ENCODE measurements at regions not wholly inside any gene's neighbourhood (a gene's known extent, or its start where the extent isn't known, plus 50 kb on each side); places are given as distances from the start of the nearest gene placed in this dataset.
"Not testable (repeated sequence)": the region's sequence is repeated elsewhere in the genome, so short reads cannot be mapped to it uniquely, and the experiment has no call there.

DNA sequence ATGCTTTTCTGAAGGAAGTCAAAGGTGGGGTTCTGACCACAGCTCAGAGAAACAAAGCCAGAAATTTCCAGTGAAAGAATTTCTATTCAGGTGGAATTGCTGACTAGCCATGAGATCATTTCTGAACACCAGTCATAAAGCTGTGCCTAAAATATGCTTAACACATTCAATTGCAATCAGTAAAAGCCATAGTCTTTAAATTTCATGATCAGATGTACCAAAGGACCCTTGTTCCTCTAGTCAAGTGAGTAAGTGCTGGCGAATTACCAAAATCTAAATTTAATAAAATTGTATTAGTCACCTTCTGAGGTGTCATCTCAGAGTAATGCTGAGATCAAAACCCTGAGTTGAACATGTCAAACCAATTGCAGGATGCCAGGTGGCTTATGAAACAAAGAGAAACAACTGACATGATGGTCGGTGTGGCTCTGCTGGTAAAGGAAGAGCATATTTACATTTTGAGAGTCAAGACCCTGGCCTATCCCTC, 334.2 kb upstream of the CCNH start:
- no peak for DNase-seq (ENCODE audit: low spot score)

DNA sequence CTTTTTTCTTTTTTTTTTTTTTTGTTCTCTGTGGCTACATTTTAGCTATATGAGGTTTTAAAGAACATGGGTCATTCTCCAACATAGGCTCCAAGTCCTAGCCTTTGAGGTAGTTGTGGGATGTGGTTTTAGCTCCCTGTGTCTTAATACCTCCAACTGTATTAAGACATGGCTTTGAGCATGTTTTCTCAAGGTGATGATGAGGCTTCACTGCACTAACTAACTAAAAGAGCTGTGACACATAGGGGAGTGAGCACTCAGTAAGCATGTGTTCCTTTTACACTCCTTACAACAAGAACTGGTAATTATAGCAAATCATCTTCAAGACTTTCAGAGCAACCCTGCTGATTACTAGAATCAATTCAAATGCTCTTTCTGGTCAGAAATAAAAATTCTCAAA, 333.6 kb upstream of the CCNH start:
- DNase-seq (ENCODE audit: low spot score), result no peak

DNA sequence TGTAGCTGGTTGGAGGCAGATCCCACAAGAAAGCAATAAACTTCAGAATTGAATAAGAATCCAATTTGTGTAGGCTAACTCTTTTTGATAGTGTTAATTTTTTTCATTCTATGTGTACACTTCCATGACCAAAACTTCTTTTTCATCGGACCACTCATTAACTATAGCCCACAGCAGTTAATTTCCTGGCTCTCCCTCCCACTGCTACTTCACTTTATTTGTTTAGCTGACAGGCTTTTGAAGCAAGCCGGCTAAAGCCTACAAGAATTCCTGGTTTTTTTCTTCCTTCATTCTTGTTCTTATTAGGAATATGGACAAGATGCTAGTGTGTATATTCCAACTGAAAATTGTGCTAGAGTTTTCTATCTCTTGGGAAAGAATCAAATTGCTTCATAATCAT, 329.2 kb upstream of the CCNH start:
- DNase-seq (ENCODE audit: low spot score), result no peak

DNA sequence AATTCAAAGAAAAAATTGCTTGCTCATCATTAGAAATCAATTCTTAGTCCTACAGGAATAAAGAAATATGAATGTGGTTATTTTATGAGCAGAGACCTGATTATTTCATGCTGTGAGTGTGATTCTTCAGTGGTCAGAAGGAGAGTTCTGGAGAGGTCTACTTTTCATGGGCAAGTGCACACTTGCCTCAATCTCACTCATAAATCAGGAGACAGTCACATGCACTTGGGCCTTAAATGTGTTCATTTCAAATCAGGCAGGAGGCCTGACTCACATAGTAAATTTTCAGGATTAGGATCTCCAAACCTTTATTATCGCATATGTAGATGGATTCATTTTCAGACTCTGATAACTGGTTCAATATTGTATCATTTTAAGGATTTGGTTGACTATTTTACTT, 323.2 kb upstream of the CCNH start:
- no peak for DNase-seq (ENCODE audit: low spot score)

- no peak for DNase-seq (ENCODE audit: low spot score)
Measured at GRCh38 chr5:87733897-87734296, 321.2 kb upstream of the CCNH start.

DNA sequence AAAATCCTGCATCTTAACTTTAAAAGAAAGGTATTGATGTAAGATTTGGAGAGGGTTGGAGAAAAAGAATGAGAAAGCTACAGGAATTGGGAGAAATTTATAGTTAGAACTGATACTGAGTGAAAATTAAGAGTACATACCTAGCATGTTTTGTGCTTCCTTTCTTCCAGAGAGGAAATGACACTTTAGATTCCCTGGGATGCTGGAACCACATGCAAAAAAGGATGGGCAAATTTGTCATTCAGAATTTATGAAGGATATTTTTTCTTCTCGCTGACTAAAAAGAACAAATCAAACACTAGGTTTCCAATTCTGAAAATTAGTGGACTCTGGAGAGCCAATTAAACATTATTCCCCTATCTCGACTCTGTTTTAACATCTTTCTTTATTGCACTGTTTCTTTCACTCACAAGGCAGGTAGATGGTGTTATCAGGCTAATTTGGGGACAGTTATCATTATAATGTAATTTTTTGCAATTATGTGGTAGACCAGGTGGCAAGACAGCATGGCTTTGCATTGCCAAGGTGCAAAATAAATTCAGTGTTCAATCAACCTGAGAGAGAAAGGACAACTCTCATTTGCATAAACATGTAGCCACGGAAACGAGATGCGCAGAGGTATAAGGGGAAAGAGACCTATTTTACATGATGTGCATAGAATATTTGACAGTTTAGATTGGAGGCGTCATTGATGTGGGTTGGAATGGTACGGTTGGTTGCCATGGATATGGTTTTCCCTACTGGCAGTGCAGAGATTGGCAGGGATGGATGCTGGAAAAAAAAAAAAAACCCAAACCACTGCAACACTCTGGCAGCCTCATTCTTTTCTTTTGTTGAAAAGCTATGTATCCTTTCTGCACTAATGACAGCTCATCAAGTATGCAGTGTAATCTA, 320.4 kb upstream of the CCNH start:
- DNase-seq (ENCODE audit: low spot score), result no peak

DNA sequence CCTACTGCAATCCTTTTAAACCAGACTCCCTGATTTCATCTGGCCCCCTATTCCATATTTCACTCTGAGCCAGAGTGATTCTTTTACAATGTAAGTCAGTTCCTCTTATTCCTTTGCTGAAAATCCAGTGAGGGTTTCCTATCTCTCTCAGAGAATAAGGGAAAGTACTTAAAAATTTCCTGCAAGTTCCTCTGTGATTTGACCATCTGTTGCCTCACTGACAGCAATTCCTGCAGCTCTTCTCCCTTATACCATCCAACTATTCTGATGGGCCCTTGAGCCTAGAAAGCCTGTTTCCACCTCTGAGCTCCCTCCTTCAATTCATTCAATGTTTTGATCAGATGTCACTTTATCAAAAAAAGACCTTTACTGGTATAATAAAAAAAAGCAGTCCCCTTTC, 317.1 kb upstream of the CCNH start:
- DNase-seq (ENCODE audit: low spot score), result no peak

DNA sequence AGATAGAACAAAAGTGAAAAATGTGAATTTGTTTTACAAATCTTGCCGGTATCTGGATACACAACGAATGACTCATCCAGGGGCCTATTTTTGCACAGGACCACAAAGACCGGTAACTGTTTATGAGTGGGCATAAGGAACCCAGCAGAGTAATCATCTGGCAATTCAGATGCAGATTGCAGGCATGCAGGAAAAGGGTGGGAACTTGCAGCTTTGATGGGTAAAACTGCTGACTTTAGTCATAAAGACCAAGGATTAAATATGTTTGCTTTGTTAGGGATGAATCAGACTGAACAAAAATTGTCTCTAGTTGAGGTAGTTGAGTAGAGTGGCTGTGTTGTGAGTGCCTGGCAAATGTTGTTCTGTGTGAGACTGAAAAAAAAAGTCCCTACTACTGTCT, 309.6 kb upstream of the CCNH start:
- DNase-seq (ENCODE audit: low spot score), result no peak

- DNase-seq (ENCODE audit: low spot score), result not testable (repeated sequence)
Measured at GRCh38 chr5:87718224-87718925, 305.6 kb upstream of the CCNH start.

DNA sequence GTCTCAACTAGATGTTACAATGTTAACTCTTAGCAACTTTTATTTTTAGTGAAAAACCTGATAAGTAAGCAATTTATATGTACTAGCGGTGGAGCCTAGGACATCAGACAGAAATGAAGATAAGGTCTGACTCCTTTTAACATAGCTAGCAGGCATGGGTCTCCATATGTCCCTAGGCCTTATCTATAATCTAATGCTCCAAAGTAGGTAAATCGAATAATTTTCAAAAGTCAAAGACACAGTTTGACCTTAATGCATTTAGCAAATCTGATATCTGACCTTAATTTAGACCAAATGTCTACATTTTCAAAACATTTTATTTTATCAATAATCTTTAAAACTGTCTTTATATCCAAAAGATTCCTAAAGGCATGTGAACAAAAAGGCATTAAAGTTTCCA, 305.0 kb upstream of the CCNH start:
- no peak for DNase-seq (ENCODE audit: low spot score)

- no peak for DNase-seq (ENCODE audit: low spot score)
Measured at GRCh38 chr5:87705876-87706275, 293.1 kb upstream of the CCNH start.

DNA sequence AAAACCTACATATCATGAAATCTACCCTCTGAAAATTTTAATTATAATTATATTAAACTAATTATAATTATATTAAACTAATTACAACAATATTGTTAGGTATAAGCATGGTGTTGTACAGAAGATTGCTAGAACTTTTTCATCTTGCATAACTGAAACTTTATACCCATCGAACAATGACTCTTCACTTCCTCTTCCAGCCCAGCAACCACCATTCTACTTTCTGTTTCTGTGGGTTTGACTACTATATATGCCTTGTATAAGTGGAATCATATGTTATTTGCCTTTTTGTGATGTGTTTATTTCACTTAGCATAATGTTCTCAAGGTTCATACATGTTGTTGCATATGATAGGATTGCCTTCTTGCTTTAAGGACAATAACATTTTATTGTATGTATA, 274.2 kb upstream of the CCNH start:
- DNase-seq (ENCODE audit: low spot score), result no peak

DNA sequence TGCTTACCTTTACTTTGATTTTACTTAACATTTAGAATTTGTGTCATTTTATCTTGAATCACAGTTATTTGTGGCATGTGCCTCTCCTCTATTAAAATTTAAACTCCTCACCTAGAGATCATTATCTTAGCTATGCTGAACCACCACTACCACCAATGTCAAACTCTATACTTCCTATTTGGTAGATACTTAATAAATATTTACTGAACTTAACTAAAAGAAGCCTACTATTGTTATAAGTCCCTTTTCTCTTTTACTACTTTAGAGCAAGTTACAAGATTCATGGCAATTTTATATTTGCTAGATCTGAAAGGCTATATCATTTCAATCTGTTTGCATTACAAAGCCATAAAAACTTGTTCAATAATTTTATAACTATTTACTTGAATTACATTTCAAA, 273.3 kb upstream of the CCNH start:
- DNase-seq (ENCODE audit: low spot score), result no peak

GRCh38 chr5:87674235-87674634, 261.5 kb upstream of the CCNH start:
- DNase-seq (ENCODE audit: low spot score), result no peak

DNA sequence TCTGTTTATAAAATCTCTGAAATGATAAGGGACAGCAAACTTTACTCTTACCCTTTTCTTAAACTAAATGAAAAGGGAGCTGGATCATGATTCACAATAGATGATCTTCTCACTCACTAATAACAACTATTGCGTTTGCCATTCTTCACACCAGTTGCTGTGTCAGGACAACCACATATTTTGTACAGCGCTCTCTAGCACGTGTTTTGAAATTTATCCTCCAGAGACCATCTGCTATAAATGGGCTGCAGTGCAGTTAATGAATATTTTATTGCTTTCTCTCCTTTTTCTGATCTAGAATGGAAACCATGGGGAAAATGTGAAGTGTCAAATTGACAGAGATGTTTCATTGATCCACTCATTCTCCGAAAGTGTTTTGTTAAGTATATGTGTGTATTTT, 258.4 kb upstream of the CCNH start:
- DNase-seq (ENCODE audit: low spot score), result no peak

DNA sequence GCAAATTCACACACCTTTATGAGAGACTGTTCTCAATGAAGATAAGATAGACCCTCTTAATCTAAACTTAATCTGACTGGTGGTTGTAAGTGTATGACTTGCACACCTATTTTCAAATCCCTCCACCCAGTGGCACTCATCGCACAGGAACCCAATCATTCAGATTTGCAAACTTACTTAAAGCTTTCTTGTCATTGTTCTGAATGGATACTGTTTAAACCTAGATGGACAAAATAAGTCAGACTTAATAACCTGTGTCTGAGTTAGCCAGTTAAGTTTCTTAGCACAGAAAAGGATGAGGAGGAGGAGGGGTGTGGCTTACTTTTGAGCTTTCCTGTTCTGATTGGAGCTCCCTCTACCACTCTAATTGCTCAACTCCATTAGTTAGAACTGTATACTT, 252.4 kb upstream of the CCNH start:
- DNase-seq (ENCODE audit: low spot score), result no peak

DNA sequence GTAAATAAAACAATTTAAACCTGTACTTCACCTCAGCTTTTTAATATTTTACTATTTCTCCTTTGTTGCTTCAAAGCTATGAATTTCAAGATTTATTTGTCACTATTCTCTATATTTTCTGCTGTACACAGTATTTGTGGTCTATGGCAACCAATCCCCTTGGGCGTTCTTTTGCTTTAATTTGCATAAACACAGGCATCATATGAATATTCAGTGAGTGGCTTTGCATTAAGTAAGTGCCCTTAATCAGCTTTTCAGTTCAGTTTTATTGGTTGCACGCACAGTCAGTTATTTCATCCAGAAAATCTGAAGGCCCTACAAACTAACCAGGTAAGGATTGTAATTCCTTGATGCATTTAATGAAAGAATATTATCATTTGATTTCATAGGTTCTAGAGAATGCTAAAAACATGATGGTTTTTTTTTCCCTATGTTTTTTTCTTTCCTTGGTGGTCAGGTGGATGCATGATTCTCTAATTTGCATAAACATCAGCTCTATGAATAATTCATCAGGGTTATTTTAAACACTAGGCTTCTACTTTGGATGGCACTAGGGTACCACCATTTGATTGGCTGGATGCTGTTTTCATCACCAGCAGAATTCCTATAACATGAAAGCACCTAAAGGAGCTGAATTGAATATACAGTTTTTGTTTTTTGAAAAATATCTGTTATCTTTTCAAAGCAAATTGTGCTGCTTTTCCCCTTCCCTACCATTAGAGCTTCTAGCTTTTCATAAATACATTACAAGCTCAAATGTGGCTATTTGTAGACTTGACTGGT, 249.2 kb upstream of the CCNH start:
- no peak for DNase-seq (ENCODE audit: low spot score)

DNA sequence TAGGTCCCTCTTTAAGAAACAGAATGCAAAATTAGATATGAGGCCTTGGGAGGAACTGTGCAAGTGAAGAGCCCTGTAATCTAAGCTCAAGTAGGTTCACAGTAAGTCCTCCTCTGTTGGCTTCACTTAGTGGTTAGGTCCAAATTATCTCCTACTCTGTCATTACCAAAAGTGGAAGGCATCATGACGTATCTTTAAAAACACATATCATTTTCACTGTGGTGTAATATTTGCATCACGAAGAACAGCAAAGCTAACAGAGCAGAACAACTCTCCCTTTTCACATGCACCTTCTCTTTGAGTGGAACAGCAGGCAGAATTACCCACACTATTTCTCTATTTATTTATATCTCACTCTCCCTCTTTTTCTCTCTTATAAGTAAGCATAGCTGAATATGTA, 240.5 kb upstream of the CCNH start:
- no peak for DNase-seq (ENCODE audit: low spot score)

- no peak for DNase-seq (ENCODE audit: low spot score)
Measured at GRCh38 chr5:87650284-87650683, 237.6 kb upstream of the CCNH start.

DNA sequence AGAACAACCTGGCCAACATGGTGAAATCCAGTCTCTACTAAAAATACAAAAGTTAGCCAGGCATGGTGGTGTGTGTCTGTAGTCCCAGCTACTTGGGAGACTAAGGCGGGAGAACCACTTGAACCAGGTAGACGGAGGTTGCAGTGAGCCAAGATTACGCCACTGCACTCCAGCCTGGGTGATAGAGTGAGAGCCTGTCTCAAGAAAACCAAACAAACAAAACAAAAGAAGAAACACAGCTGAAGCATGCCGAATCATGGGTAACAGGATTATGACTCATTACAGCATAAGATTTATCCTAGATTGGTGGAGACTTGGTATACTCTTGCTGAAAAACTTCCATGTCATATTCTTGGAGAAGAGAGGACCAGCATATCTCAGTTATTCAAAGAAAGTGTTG, 236.7 kb upstream of the CCNH start:
- no peak for DNase-seq (ENCODE audit: low spot score)

DNA sequence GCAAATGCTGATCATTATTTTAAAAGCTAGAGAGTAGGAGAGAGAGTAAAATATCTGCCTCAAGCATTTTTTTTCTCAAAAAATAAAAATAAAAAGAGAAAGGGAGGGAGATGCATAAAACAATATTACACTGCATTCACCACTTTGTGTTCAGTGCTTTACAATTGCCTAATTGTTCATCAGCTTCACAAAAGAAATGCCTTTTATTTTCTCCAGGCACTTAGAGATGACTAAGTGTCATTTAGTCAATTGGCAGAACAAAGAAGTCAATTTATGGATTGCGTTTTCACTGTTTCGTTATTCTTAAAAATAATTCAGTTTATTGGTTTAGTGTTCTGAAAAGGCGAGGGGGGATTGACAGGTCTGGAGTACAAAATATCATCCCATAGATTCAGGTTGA, 232.5 kb upstream of the CCNH start:
- no peak for DNase-seq (ENCODE audit: low spot score)

GRCh38 chr5:87640902-87641301, 228.2 kb upstream of the CCNH start:
- no peak for DNase-seq (ENCODE audit: low spot score)

DNA sequence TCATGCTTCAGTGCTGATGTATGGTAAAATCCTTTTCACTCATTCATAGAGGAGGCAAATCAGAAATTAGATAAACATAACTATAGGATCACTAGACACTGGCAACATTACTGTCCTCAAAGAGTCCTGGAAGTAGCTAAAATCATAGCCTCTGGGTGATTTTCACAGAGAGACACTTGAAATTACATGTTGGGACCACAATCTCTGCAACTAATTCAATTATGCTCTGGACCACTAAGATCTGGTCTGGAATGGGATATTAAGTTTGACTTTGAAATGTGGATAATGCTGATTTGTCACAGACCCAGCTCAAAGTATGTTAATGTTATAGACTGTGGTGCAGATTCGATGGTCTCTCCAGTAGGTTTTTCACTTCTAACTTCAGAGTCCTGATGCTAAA, 214.6 kb upstream of the CCNH start:
- no peak for DNase-seq (ENCODE audit: low spot score)
